K562 (cell line): ENCODE measurements at regions not wholly inside any gene's neighbourhood (a gene's known extent, or its start where the extent isn't known, plus 50 kb on each side); places are given as distances from the start of the nearest gene placed in this dataset.

Experiments
- ATAC-seq: fragments of 200-7000 bp; cut with Tn5 transposase; 3 replicates; pipeline ENCODE4 v1.9.1; 2020; ENCODE audit warnings: moderate library complexity
- BruUV-seq: library from RNA; stranded (reverse); fragments of 400-500 nt; replicated peaks from 2 replicates; lab custom pipeline; 2021; lab: Mats Ljungman, UMichigan
- CTCF ChIA-PET: fragments of 300-600 bp; formaldehyde crosslinking; extraction: SDS; loops from one replicate; lab custom pipeline; 2021; ENCODE audit warnings: low intra/inter-chr PET ratio; lab: Yijun Ruan, JAX
- POLR2A ChIA-PET: fragments of 300-600, 350-650 bp; sonication (Branson Sonifier 250); formaldehyde crosslinking; extraction: SDS; loops from one replicate; lab custom pipeline; 2021; ENCODE audit warnings: antibody characterized with exemption, inconsistent platforms; lab: Yijun Ruan, JAX
- DNase-seq, 4 experiments: peaks; one replicate each; pipeline versions ENCODE4 v3.0.0 to v3.0.0-alpha.2; 2011 to 2018; ENCODE audit warnings: low spot score in 3 of 4, mixed read lengths in 3 of 4; ENCODE audit errors: extremely low read depth in 1 of 4
- FAIRE-seq: peaks from 2 replicates; lab custom pipeline; 2011; peaks lifted over from hg19 to GRCh38; lab: Jason Lieb, UNC
- H2AFZ ChIP-seq: 2 replicates; pipeline ENCODE4 v1.6.0; 2011; ENCODE audit warnings: low read depth, low read length, control low read depth, inconsistent platforms
- H3K27ac ChIP-seq: fragments of 200-600 bp; 3 replicates; pipeline ENCODE4 v1.8.0; 2011; ENCODE audit warnings: low read depth, mild to moderate bottlenecking, control low read depth, inconsistent platforms, low read length, moderate library complexity, mixed read lengths; ENCODE audit errors: extremely low read depth
- H3K27me3 ChIP-seq, 2 experiments: fragments of 300-600 bp in 1 of 2; 2 replicates in 1 of 2; 3 replicates in 1 of 2; pipeline versions ENCODE4 v1.6.0 to v1.8.0; 2011; ENCODE audit warnings: inconsistent platforms in 2 of 2, low read length in 2 of 2, mild to moderate bottlenecking in 1 of 2, mixed read lengths in 1 of 2, moderate library complexity in 1 of 2; ENCODE audit not compliant: control insufficient read depth in 2 of 2, insufficient read depth in 2 of 2
- H3K36me3 ChIP-seq: fragments of 300-600 bp; 3 replicates; pipeline ENCODE4 v1.8.0; 2011; ENCODE audit warnings: mild to moderate bottlenecking, low read length, inconsistent platforms; ENCODE audit not compliant: control insufficient read depth, insufficient read depth
- H3K4me1 ChIP-seq, 2 experiments: fragments of 200-600 bp in 1 of 2; replicated peaks in 1 of 2; 2 replicates in 1 of 2; 3 replicates in 1 of 2; pipeline versions ENCODE4 v1.5.1 to v1.8.0; 2011; ENCODE audit warnings: inconsistent platforms in 2 of 2, low read length in 2 of 2, mild to moderate bottlenecking in 1 of 2, mixed read lengths in 1 of 2, moderate library complexity in 1 of 2; ENCODE audit not compliant: control insufficient read depth in 2 of 2, insufficient read depth in 2 of 2
- H3K4me2 ChIP-seq: 2 replicates; pipeline ENCODE4 v1.6.1; 2011; ENCODE audit warnings: low read length, control low read depth, inconsistent platforms, mixed read lengths; ENCODE audit not compliant: insufficient read depth
- H3K4me3 ChIP-seq: fragments of 200-600 bp; sonication (generic), shearing (Covaris generic); 2 replicates; pipeline ENCODE4 v1.5.1; 2016; ENCODE audit warnings: control low read depth, inconsistent platforms
- H3K79me2 ChIP-seq: fragments of 200-600 bp; 3 replicates; pipeline ENCODE4 v1.8.0; 2011; ENCODE audit warnings: low read length, inconsistent platforms; ENCODE audit not compliant: control insufficient read depth, insufficient read depth
- H3K9ac ChIP-seq, 2 experiments: 2 replicates each; pipeline versions ENCODE4 v1.6.0 to v1.6.1; 2011; ENCODE audit warnings: low read depth in 2 of 2, low read length in 2 of 2, control low read depth in 1 of 2, inconsistent platforms in 1 of 2, mild to moderate bottlenecking in 1 of 2, mixed read lengths in 1 of 2; ENCODE audit not compliant: insufficient read depth in 1 of 2
- H3K9me1 ChIP-seq: one replicate; pipeline ENCODE4 v1.6.0; 2011; ENCODE audit warnings: inconsistent platforms, mild to moderate bottlenecking, low read length, moderate library complexity; ENCODE audit not compliant: control insufficient read depth, insufficient read depth
- H3K9me3 ChIP-seq: replicated peaks from 2 replicates; pipeline ENCODE4 v1.5.1; 2011; ENCODE audit warnings: low read depth, low read length, inconsistent platforms; ENCODE audit not compliant: control insufficient read depth, insufficient read depth
- H4K20me1 ChIP-seq: replicated peaks from 2 replicates; pipeline ENCODE4 v1.6.1; 2011; ENCODE audit warnings: low read length, inconsistent platforms, mixed read lengths; ENCODE audit not compliant: control insufficient read depth, insufficient read depth
- CSDE1 ChIP-seq, 2 experiments: fragments of 450-650 bp; IDR thresholded peaks; 2 replicates each; pipeline ENCODE4 v1.6.1; 2016; ENCODE audit warnings: mild to moderate bottlenecking in 1 of 2
- IRF2 ChIP-seq: sonication (generic); formaldehyde crosslinking; IDR thresholded peaks from 2 replicates; pipeline ENCODE4 v1.8.1; 2022; ENCODE audit warnings: mild to moderate bottlenecking, missing genetic modification reagents
- KHSRP ChIP-seq: fragments of 450-650 bp; IDR thresholded peaks from 2 replicates; pipeline ENCODE4 v1.6.1; 2017
- MCM7 ChIP-seq, 2 experiments: fragments of 450-650 bp; IDR thresholded peaks; 2 replicates each; pipeline ENCODE4 v1.6.1; 2016 to 2018
- ZNF707 ChIP-seq: fragments of 250-450 bp; sonication (Bioruptor Pico); conservative IDR thresholded peaks from 2 replicates; pipeline ENCODE4 v1.8.0; 2022; ENCODE audit warnings: inconsistent platforms, mild to moderate bottlenecking, moderate library complexity
- in situ Hi-C: fragments of 300-500 bp; cut with MboI; formaldehyde crosslinking; loops from 4 replicates; pipeline ENCODE4 v1.15.0; 2018; ENCODE audit warnings: inconsistent platforms, mixed read lengths
- intact Hi-C: fragments of 100-400 bp; cut with micrococcal nuclease; formaldehyde crosslinking; loops from 2 replicates; pipeline ENCODE4 v1.14.2; 2022
- TF ChIP-seq, protein P1 (sequence below): fragments of 250-450 bp; sonication (Bioruptor Pico); IDR thresholded peaks from 2 replicates; pipeline ENCODE4 v1.5.0; 2022; ENCODE audit warnings: mild to moderate bottlenecking

- in situ Hi-C loops = no loop called here
- FAIRE-seq (no peak), DNase-seq (no peak), ATAC-seq (no peak)
- no TSS peak for BruUV-seq
- TF ChIP-seq, protein P1, sequence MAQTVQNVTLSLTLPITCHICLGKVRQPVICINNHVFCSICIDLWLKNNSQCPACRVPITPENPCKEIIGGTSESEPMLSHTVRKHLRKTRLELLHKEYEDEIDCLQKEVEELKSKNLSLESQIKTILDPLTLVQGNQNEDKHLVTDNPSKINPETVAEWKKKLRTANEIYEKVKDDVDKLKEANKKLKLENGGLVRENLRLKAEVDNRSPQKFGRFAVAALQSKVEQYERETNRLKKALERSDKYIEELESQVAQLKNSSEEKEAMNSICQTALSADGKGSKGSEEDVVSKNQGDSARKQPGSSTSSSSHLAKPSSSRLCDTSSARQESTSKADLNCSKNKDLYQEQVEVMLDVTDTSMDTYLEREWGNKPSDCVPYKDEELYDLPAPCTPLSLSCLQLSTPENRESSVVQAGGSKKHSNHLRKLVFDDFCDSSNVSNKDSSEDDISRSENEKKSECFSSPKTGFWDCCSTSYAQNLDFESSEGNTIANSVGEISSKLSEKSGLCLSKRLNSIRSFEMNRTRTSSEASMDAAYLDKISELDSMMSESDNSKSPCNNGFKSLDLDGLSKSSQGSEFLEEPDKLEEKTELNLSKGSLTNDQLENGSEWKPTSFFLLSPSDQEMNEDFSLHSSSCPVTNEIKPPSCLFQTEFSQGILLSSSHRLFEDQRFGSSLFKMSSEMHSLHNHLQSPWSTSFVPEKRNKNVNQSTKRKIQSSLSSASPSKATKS = no peak
- no peak for TF ChIP-seq CSDE1 (IDR thresholded peaks at IDR 0.05)
- TF ChIP-seq MCM7 (IDR thresholded peaks at IDR 0.05) = no peak
- TF ChIP-seq ZNF707 (CRISPR knock-in tag) = peak; percentile 83
- no peak for TF ChIP-seq KHSRP
- no peak for TF ChIP-seq IRF2 (CRISPR knock-in tag)
- H3K27ac ChIP-seq = no peak overlapping the region
- intact Hi-C loops = no loop called here
- H3K79me2 ChIP-seq = no peaks in the 10 kb centered on the region
- CTCF ChIA-PET = no interaction called here
- no peaks in the 10 kb centered on the region for H3K9me3 ChIP-seq
- H3K9me1 ChIP-seq = no peaks in the 10 kb centered on the region
- H3K4me3 ChIP-seq = no peak overlapping the region
- no peaks in the 10 kb centered on the region for H3K4me1 ChIP-seq
- no peak overlapping the region for H3K9ac ChIP-seq
- no peaks in the 10 kb centered on the region for H3K36me3 ChIP-seq
- no peak overlapping the region for H2AFZ ChIP-seq
- peaks cover 0 to 4% of the 10 kb centered on the region in 2 experiments; a peak in 1 of 5 replicates for H3K27me3 ChIP-seq
- POLR2A ChIA-PET = no interaction called here
- no peak overlapping the region for H3K4me2 ChIP-seq
- no peaks in the 10 kb centered on the region for H4K20me1 ChIP-seq
Observed at GRCh38 chr3:187924651-187925050, 179.4 kb upstream of the BCL6 start.
